GM23338 (cell line): ENCODE measurements at regions not wholly inside any gene's neighbourhood (a gene's known extent, or its start where the extent isn't known, plus 50 kb on each side); places are given as distances from the start of the nearest gene placed in this dataset.

Experiments used
- ATAC-seq: fragments of 200-7000 bp; cut with Tn5 transposase; 3 replicates; pipeline ENCODE4 v1.9.1; 2020
- DNase-seq: peaks from one replicate; pipeline ENCODE4 v3.0.0-alpha.2; 2015; ENCODE audit warnings: low spot score
- H2AFZ ChIP-seq: fragments of 200-600 bp; sonication (generic); 2 replicates; pipeline ENCODE4 v1.8.0; 2016; ENCODE audit warnings: antibody characterized with exemption, mild to moderate bottlenecking, moderate library complexity
- H3F3A ChIP-seq: fragments of 200-600 bp; sonication (generic); replicated peaks from 2 replicates; pipeline ENCODE4 v1.8.0; 2017; ENCODE audit warnings: antibody characterized with exemption, mixed run types, low read depth
- H3K27ac ChIP-seq: fragments of 200-600 bp; sonication (generic); 2 replicates; pipeline ENCODE4 v1.6.1; 2016; ENCODE audit warnings: low read depth
- H3K27me3 ChIP-seq: fragments of 200-600 bp; sonication (generic); 2 replicates; pipeline ENCODE4 v1.8.0; 2016; ENCODE audit warnings: mild to moderate bottlenecking, mixed run types, moderate library complexity; ENCODE audit not compliant: insufficient read depth
- H3K36me3 ChIP-seq: fragments of 200-600 bp; sonication (generic); 2 replicates; pipeline ENCODE4 v1.8.0; 2016; ENCODE audit warnings: mild to moderate bottlenecking; ENCODE audit not compliant: insufficient read depth
- H3K4me1 ChIP-seq: fragments of 200-600 bp; sonication (generic); 2 replicates; pipeline ENCODE4 v1.8.0; 2016; ENCODE audit warnings: mild to moderate bottlenecking, moderate library complexity; ENCODE audit not compliant: insufficient read depth
- H3K4me2 ChIP-seq: fragments of 200-600 bp; sonication (generic); 2 replicates; pipeline ENCODE4 v1.7.1; 2017; ENCODE audit warnings: mixed run types
- H3K4me3 ChIP-seq: fragments of 200-600 bp; sonication (generic); 2 replicates; pipeline ENCODE4 v1.6.1; 2016; ENCODE audit warnings: mixed run types
- H3K79me2 ChIP-seq: fragments of 200-600 bp; sonication (generic); replicated peaks from 2 replicates; pipeline ENCODE4 v1.8.0; 2017; ENCODE audit warnings: mild to moderate bottlenecking; ENCODE audit not compliant: insufficient read depth
- H3K9me2 ChIP-seq: fragments of 200-600 bp; sonication (generic); 2 replicates; pipeline ENCODE4 v1.8.0; 2017; ENCODE audit not compliant: insufficient read depth
- H4K20me1 ChIP-seq: fragments of 200-600 bp; sonication (generic); replicated peaks from 2 replicates; pipeline ENCODE4 v1.8.0; 2017; ENCODE audit warnings: mild to moderate bottlenecking; ENCODE audit not compliant: insufficient read depth
- H3K27ac Mint-ChIP-seq: 2 replicates; pipeline ENCODE4 v1.8.0; 2020; ENCODE audit warnings: inconsistent platforms, mild to moderate bottlenecking, moderate library complexity, mixed read lengths
- H3K27me3 Mint-ChIP-seq: 3 replicates; pipeline ENCODE4 v1.8.0; 2022; ENCODE audit warnings: low read depth, mild to moderate bottlenecking, moderate library complexity, mixed read lengths, inconsistent platforms; ENCODE audit not compliant: insufficient read depth, poor library complexity
- H3K36me3 Mint-ChIP-seq: 3 replicates; pipeline ENCODE4 v1.8.0; 2021; ENCODE audit warnings: low read depth, mild to moderate bottlenecking, inconsistent platforms, moderate library complexity, mixed read lengths
- H3K4me1 Mint-ChIP-seq: 3 replicates; pipeline ENCODE4 v1.8.0; 2020; ENCODE audit warnings: mild to moderate bottlenecking, inconsistent platforms, mixed read lengths
- H3K4me3 Mint-ChIP-seq: 3 replicates; pipeline ENCODE4 v1.8.0; 2021; ENCODE audit warnings: moderate library complexity, mild to moderate bottlenecking, inconsistent platforms, mixed read lengths
- H3K9me3 Mint-ChIP-seq: 3 replicates; pipeline ENCODE4 v1.8.0; 2020; ENCODE audit warnings: moderate library complexity, mild to moderate bottlenecking, inconsistent platforms, mixed read lengths
- CREB1 ChIP-seq: fragments of 250-450 bp; sonication (Bioruptor Pico); IDR thresholded peaks from 2 replicates; pipeline ENCODE4 v1.5.0; 2020; ENCODE audit warnings: low read depth, mild to moderate bottlenecking, moderate library complexity
- CTCF ChIP-seq, 2 experiments: fragments of 200-600 bp in 1 of 2; sonication (generic) in 1 of 2; conservative IDR thresholded peaks; 2 replicates each; pipeline versions ENCODE4 v1.5.1 to v1.6.1; 2016 to 2017; ENCODE audit warnings: antibody characterized with exemption in 2 of 2, low read depth in 2 of 2, mild to moderate bottlenecking in 2 of 2, moderate library complexity in 1 of 2
- ETS1 ChIP-seq: IDR thresholded peaks from 2 replicates; pipeline ENCODE4 v1.6.1; 2016; ENCODE audit warnings: antibody characterized with exemption
- EZH2 ChIP-seq: fragments of 200-600 bp; sonication (generic); IDR thresholded peaks from one replicate; pipeline ENCODE4 v1.8.0; 2017; ENCODE audit warnings: antibody characterized with exemption, mild to moderate bottlenecking, low read depth; ENCODE audit not compliant: unreplicated experiment
- EZH2phosphoT487 ChIP-seq: fragments of 200-600 bp; sonication (generic); IDR thresholded peaks from one replicate; pipeline ENCODE4 v1.8.1; 2018; ENCODE audit warnings: antibody characterized with exemption; ENCODE audit not compliant: unreplicated experiment
- JUNB ChIP-seq: IDR thresholded peaks from one replicate; pipeline ENCODE4 v1.6.1; 2016; ENCODE audit warnings: antibody characterized with exemption; ENCODE audit not compliant: unreplicated experiment
- NANOG ChIP-seq: IDR thresholded peaks from 2 replicates; pipeline ENCODE4 v1.6.1; 2016; ENCODE audit warnings: antibody characterized with exemption, borderline replicate concordance
- POLR2AphosphoS5 ChIP-seq: IDR thresholded peaks from 2 replicates; pipeline ENCODE4 v1.6.1; 2016; ENCODE audit warnings: antibody characterized with exemption, low read depth
- REST ChIP-seq: IDR thresholded peaks from one replicate; pipeline ENCODE4 v1.6.1; 2018; ENCODE audit warnings: antibody characterized with exemption; ENCODE audit not compliant: unreplicated experiment
- STAT1 ChIP-seq: IDR thresholded peaks from one replicate; pipeline ENCODE4 v1.6.1; 2016; ENCODE audit warnings: antibody characterized with exemption; ENCODE audit not compliant: unreplicated experiment
- ZNF114 ChIP-seq: fragments of 250-450 bp; sonication (Bioruptor Pico); IDR thresholded peaks from 2 replicates; pipeline ENCODE4 v1.5.0; 2020; ENCODE audit warnings: mild to moderate bottlenecking, moderate library complexity
- ZNF331 ChIP-seq: fragments of 250-450 bp; sonication (Bioruptor Pico); IDR thresholded peaks from 2 replicates; pipeline ENCODE4 v1.5.0; 2020; ENCODE audit warnings: low read depth, mild to moderate bottlenecking, moderate library complexity
- ZNF462 ChIP-seq: fragments of 250-450 bp; sonication (Bioruptor Pico); IDR thresholded peaks from 2 replicates; pipeline ENCODE4 v1.5.0; 2020; ENCODE audit warnings: mild to moderate bottlenecking, moderate library complexity

GRCh38 chr11:130653838-130654636 lies 205.6 kb downstream of the ADAMTS15 start:
- Mint-ChIP-seq H3K36me3 (peaks cover 2% of the 10 kb centered on the region; the same call in 1 of the 3 replicates), H3K27me3 (peaks cover 2% of the 10 kb centered on the region)

More at GRCh38 chr11:130653838-130654636, 205.6 kb downstream of the ADAMTS15 start:
- Histone ChIP-seq H3K9me2 (no peaks in the 10 kb centered on the region), H3K27me3 (no peaks in the 10 kb centered on the region), H3K36me3 (no peaks in the 10 kb centered on the region; the same call in 1 of the 2 replicates), H3K79me2 (no peaks in the 10 kb centered on the region), H2AFZ (no peak overlapping the region), H3K4me3 (no peak overlapping the region), H3K4me2 (peak overlapping the region; percentile 59; the same call in 1 of the 2 replicates), H3F3A (no peaks in the 10 kb centered on the region), H4K20me1 (no peaks in the 10 kb centered on the region), H3K4me1 (peaks cover 10% of the 10 kb centered on the region), H3K27ac (no peak overlapping the region)
- DNase-seq: peak; percentile 14
- H3K4me3 Mint-ChIP-seq: no peak overlapping the region
- peaks cover 13% of the 10 kb centered on the region for H3K4me1 Mint-ChIP-seq
- TF ChIP-seq POLR2AphosphoS5 (no peak), CTCF (conservative IDR thresholded peaks at IDR 0.05; ENCODE audit: low read depth in 2 of 2) (no peak), JUNB (no peak), ETS1 (no peak), EZH2 (no peak), REST (no peak), NANOG (no peak), ZNF114 (no peak), STAT1 (no peak), EZH2phosphoT487 (no peak), ZNF331 (CRISPR knock-in tag) (no peak), ZNF462 (CRISPR knock-in tag) (no peak), CREB1 (no peak)
- peaks cover 15% of the 10 kb centered on the region for H3K9me3 Mint-ChIP-seq
- H3K27ac Mint-ChIP-seq: no peak overlapping the region
- peak; percentile 76 for ATAC-seq
